ENCODE measurements at regions not wholly inside any gene's neighbourhood (a gene's known extent, or its start where the extent isn't known, plus 50 kb on each side); places are given as distances from the start of the nearest gene placed in this dataset.

DNA sequence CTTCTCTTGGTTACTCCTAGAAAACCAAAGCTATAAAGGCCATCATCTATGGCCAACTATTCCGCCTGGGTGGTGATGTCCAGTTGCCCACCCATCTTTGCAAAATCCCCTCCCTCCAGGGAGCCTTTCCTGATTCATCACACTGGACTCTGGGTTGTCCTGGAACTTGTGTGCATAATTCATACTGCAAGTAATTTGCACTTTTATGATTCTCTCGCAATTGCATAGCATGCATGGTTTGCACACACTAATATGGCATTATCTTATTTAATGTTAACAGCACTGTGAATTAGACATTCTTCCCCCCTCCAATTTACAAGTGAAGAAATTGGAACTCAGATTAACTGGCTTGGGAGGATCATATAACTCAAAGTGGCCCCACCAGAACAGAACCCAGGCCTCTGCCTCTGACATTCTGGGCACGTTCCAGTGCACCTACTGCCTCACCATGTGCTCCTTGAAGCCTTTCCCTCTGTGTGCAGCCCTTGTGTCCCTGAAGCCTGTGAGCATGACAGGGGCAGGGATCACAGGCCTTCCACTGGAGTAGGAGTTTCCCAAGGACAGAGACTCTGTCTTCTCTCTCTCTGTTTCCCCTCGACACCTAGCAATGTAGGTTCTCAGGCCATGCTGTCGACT, 98.9 kb upstream of the IPO9 start:
- Histone ChIP-seq H3K79me2 (ENCODE audit: insufficient read depth, low read depth) (no peaks in the 10 kb centered on the region), H4K20me1 (ENCODE audit: insufficient read depth) (no peaks in the 10 kb centered on the region), H3K4me2 (no peak overlapping the region), H3K27ac (no peak overlapping the region), H3K27me3 (ENCODE audit: insufficient read depth, low read depth) (no peaks in the 10 kb centered on the region), H2AFZ (ENCODE audit: low read depth) (no peak overlapping the region), H3K9ac (no peak overlapping the region), H3K4me3 (IDR thresholded peaks at IDR 0.05; ENCODE audit: insufficient read depth, low read depth, low read length) (no peak overlapping the region), H3K36me3 (ENCODE audit: insufficient read depth) (no peaks in the 10 kb centered on the region), H3K4me1 (ENCODE audit: low read depth, poor library complexity, severe bottlenecking) (peaks cover 6% of the 10 kb centered on the region)
- TF ChIP-seq, protein P1, sequence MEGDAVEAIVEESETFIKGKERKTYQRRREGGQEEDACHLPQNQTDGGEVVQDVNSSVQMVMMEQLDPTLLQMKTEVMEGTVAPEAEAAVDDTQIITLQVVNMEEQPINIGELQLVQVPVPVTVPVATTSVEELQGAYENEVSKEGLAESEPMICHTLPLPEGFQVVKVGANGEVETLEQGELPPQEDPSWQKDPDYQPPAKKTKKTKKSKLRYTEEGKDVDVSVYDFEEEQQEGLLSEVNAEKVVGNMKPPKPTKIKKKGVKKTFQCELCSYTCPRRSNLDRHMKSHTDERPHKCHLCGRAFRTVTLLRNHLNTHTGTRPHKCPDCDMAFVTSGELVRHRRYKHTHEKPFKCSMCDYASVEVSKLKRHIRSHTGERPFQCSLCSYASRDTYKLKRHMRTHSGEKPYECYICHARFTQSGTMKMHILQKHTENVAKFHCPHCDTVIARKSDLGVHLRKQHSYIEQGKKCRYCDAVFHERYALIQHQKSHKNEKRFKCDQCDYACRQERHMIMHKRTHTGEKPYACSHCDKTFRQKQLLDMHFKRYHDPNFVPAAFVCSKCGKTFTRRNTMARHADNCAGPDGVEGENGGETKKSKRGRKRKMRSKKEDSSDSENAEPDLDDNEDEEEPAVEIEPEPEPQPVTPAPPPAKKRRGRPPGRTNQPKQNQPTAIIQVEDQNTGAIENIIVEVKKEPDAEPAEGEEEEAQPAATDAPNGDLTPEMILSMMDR (conservative IDR thresholded peaks at IDR 0.05; ENCODE audit: low read depth, low read length): no peak

DNA sequence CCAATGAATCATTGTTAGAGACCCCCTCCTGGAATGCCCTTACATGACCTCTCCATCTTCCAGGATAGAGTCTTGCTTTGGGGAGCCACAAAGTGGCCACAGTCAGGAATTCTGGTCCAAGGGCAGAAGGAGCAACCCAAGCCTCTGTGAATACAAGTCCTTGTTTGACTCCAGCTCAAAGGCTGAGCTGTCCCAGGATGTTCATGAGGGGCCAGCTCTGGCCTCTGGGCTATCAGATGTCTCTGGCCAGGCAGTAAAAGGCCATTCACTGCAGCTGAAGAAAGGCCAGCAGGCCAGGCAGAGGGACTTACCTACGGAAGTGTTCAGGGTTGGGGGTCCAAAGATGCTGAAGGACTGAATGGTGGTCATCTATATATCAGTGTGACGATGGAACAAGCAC, 98.3 kb upstream of the IPO9 start:
- Histone ChIP-seq H3K27ac (no peak overlapping the region), H2AFZ (ENCODE audit: low read depth) (no peak overlapping the region)

DNA sequence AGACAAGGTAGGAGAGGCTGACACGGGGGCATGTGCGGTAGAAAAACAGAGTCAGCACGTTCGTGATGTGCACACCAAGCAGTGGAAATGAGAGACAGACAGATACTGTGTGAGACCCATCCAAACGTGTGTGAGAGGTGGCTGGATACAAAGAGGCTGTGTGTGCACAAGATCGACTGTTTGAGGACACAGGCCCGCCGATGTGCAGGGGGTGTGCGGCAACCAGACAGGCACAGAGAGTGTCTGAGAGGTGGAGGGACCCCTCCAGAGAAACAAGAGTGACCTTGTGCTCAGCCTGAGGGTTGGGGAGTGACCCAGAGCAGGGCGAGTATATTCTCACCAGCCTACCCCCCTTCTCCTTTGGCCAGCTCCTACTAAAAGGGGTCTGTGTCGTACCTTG, 97.8 kb upstream of the IPO9 start:
- Histone ChIP-seq H3K9ac (no peak overlapping the region), H3K36me3 (ENCODE audit: insufficient read depth) (no peaks in the 10 kb centered on the region), H3K27me3 (ENCODE audit: insufficient read depth, low read depth) (no peaks in the 10 kb centered on the region), H3K27ac (no peak overlapping the region), H4K20me1 (ENCODE audit: insufficient read depth) (no peaks in the 10 kb centered on the region), H2AFZ (ENCODE audit: low read depth) (no peak overlapping the region), H3K79me2 (ENCODE audit: insufficient read depth, low read depth) (no peaks in the 10 kb centered on the region), H3K4me1 (ENCODE audit: low read depth, poor library complexity, severe bottlenecking) (peaks cover 13% of the 10 kb centered on the region), H3K4me3 (IDR thresholded peaks at IDR 0.05; ENCODE audit: insufficient read depth, low read depth, low read length) (no peak overlapping the region), H3K4me2 (no peak overlapping the region)
- TF ChIP-seq, protein P1 (conservative IDR thresholded peaks at IDR 0.05; ENCODE audit: low read depth, low read length): no peak

More for the DNA sequence above, 98.3 kb upstream of the IPO9 start:
- no peaks in the 10 kb centered on the region for H3K79me2 ChIP-seq (ENCODE audit: insufficient read depth, low read depth)
- H4K20me1 ChIP-seq (ENCODE audit: insufficient read depth): no peaks in the 10 kb centered on the region
- no peaks in the 10 kb centered on the region for H3K27me3 ChIP-seq (ENCODE audit: insufficient read depth, low read depth)
- H3K4me2 ChIP-seq: no peak overlapping the region
- peaks cover 8% of the 10 kb centered on the region for H3K4me1 ChIP-seq (ENCODE audit: low read depth, poor library complexity, severe bottlenecking)
- H3K36me3 ChIP-seq (ENCODE audit: insufficient read depth): no peaks in the 10 kb centered on the region
- TF ChIP-seq, protein P1 (conservative IDR thresholded peaks at IDR 0.05; ENCODE audit: low read depth, low read length): no peak
- no peak overlapping the region for H3K9ac ChIP-seq
- no peak overlapping the region for H3K4me3 ChIP-seq (IDR thresholded peaks at IDR 0.05; ENCODE audit: insufficient read depth, low read depth, low read length)

DNA sequence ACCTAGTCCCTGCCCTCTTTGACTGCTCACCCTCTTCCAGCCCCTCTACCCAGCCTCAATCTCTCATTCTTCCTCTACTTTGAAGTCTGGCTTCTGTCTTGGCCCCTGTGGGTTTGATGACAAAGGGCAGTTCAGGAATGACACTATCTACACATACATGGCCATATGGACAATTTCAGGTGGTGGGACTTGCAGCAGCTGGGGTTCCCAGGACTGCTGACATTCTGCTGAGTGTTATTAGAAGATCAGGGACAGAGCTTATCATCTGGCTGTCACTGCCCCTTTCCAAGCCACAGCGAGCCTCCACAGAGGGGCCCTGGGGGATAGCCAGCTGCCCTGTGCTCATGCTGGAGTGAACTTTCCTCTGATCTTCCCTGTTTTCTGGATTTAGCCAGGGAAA, 97.4 kb upstream of the IPO9 start:
- H3K9ac ChIP-seq: no peak overlapping the region
- no peaks in the 10 kb centered on the region for H3K79me2 ChIP-seq (ENCODE audit: insufficient read depth, low read depth)
- no peak overlapping the region for H3K4me3 ChIP-seq (IDR thresholded peaks at IDR 0.05; ENCODE audit: insufficient read depth, low read depth, low read length)
- no peak overlapping the region for H2AFZ ChIP-seq (ENCODE audit: low read depth)
- no peaks in the 10 kb centered on the region for H3K36me3 ChIP-seq (ENCODE audit: insufficient read depth)
- H3K4me2 ChIP-seq: no peak overlapping the region
- TF ChIP-seq, protein P1 (conservative IDR thresholded peaks at IDR 0.05; ENCODE audit: low read depth, low read length): no peak
- no peaks in the 10 kb centered on the region for H3K27me3 ChIP-seq (ENCODE audit: insufficient read depth, low read depth)
- H3K27ac ChIP-seq: no peak overlapping the region
- H3K4me1 ChIP-seq (ENCODE audit: low read depth, poor library complexity, severe bottlenecking): peaks cover 17% of the 10 kb centered on the region
- no peaks in the 10 kb centered on the region for H4K20me1 ChIP-seq (ENCODE audit: insufficient read depth)
